Smooth muscle cell (in vitro differentiated cells): ENCODE measurements at regions not wholly inside any gene's neighbourhood (a gene's known extent, or its start where the extent isn't known, plus 50 kb on each side); places are given as distances from the start of the nearest gene placed in this dataset.

Experiments used
- DNase-seq: peaks from one replicate; lab custom pipeline; 2025; ENCODE audit not compliant: unreplicated experiment; lab: John Stamatoyannopoulos, UW
- H2AFZ ChIP-seq: fragments of 200-600 bp; sonication (generic); 2 replicates; pipeline ENCODE4 v1.6.0; 2016; ENCODE audit warnings: antibody characterized with exemption, low read depth, mild to moderate bottlenecking
- H3F3A ChIP-seq: fragments of 200-600 bp; sonication (generic); 2 replicates; pipeline ENCODE4 v1.6.0; 2017; ENCODE audit warnings: antibody characterized with exemption, low read depth
- H3K27ac ChIP-seq: fragments of 200-600 bp; sonication (generic); 2 replicates; pipeline ENCODE4 v1.5.1; 2016; ENCODE audit warnings: low read depth, mild to moderate bottlenecking
- H3K27me3 ChIP-seq: fragments of 200-600 bp; sonication (generic); 2 replicates; pipeline ENCODE4 v1.6.1; 2016; ENCODE audit warnings: low read depth, mild to moderate bottlenecking
- H3K36me3 ChIP-seq: fragments of 200-600 bp; sonication (generic); 2 replicates; pipeline ENCODE4 v1.5.1; 2016; ENCODE audit warnings: low read depth
- H3K4me1 ChIP-seq: fragments of 200-600 bp; sonication (generic); 2 replicates; pipeline ENCODE4 v1.5.1; 2016; ENCODE audit warnings: low read depth
- H3K4me2 ChIP-seq: fragments of 200-600 bp; sonication (generic); 2 replicates; pipeline ENCODE4 v1.6.0; 2016; ENCODE audit warnings: mild to moderate bottlenecking
- H3K4me3 ChIP-seq: fragments of 200-600 bp; sonication (generic); 2 replicates; pipeline ENCODE4 v1.5.1; 2016; ENCODE audit warnings: mild to moderate bottlenecking
- H3K79me2 ChIP-seq: fragments of 200-600 bp; sonication (generic); 2 replicates; pipeline ENCODE4 v1.6.0; 2016; ENCODE audit warnings: low read depth, mild to moderate bottlenecking
- H3K9ac ChIP-seq: fragments of 200-600 bp; sonication (generic); 2 replicates; pipeline ENCODE4 v1.6.0; 2016; ENCODE audit warnings: low read depth
- H3K9me3 ChIP-seq: fragments of 200-600 bp; sonication (generic); replicated peaks from 2 replicates; pipeline ENCODE4 v1.5.1; 2016; ENCODE audit warnings: low read depth
- H4K20me1 ChIP-seq: fragments of 200-600 bp; sonication (generic); 2 replicates; pipeline ENCODE4 v1.6.0; 2016; ENCODE audit warnings: low read depth
- CTCF ChIP-seq: fragments of 200-600 bp; sonication (generic); IDR thresholded peaks from 2 replicates; pipeline ENCODE4 v1.5.1; 2017; ENCODE audit warnings: borderline replicate concordance, mild to moderate bottlenecking, antibody characterized with exemption; ENCODE audit not compliant: insufficient read depth, poor library complexity, severe bottlenecking
- WGBS: methylation state at CpG from one replicate; pipeline ENCODE4 v1.1.7; 2016; ENCODE audit warnings: low lambda C conversion rate; 5-methylcytosine and 5-hydroxymethylcytosine counted together

DNA sequence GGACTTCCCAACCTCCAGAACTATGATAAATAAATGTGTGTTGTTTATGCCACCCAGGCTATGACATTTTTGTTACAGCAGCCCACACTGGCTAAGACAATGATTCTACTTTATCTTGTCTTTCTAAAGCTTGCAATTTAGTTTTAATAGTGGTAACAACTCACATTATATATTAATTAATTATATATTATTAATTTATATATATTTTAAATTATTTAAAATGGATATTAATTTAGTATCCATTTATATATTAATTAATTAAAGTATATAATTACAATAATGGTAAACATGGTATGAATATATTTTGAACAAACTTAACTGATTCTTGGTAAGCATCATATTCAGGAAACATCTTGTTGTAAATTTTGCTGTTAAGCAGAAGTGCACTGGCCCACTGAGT lies 863.9 kb downstream of the MCTP2 start:
- Histone ChIP-seq H3K79me2 (no peaks in the 10 kb centered on the region), H3K36me3 (no peaks in the 10 kb centered on the region)
- DNase-seq = no peak

DNA sequence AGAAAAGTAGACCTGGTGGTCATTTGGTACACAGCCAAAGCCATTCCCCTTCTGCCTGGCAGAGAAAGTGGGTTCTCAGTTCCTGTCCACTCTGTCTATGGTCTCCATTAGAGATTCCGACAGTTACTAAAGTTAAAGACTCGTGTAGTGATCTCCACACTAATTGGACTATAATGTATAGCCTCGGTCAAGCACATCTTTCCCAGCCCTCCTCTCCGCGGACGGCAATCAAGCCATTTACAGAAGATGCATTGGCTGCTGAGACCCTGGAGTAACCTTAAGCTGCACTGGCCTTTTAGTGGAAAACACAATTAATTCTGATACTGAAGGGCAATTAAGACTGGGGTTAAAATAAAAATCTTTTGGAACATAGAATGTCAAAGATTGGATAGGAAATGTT lies 865.3 kb downstream of the MCTP2 start:
- TF ChIP-seq CTCF = no peak
- H3K9ac ChIP-seq = no peak overlapping the region
- no peak for DNase-seq
- H3K27ac ChIP-seq = no peak overlapping the region
- H3K36me3 ChIP-seq = no peaks in the 10 kb centered on the region
- H3K4me3 ChIP-seq = no peak overlapping the region
- no peaks in the 10 kb centered on the region for H3K9me3 ChIP-seq
- no peak overlapping the region for H3K4me2 ChIP-seq
- no peaks in the 10 kb centered on the region for H3K27me3 ChIP-seq
- no peaks in the 10 kb centered on the region for H4K20me1 ChIP-seq
- H3K79me2 ChIP-seq = no peaks in the 10 kb centered on the region
- H3K4me1 ChIP-seq = no peaks in the 10 kb centered on the region
- WGBS = 95% methylated on average over 6 of the region's 6 CpGs
- no peak overlapping the region for H2AFZ ChIP-seq
- no peaks in the 10 kb centered on the region for H3F3A ChIP-seq

More for the DNA sequence above, 863.9 kb downstream of the MCTP2 start:
- Histone ChIP-seq H4K20me1 (no peaks in the 10 kb centered on the region), H2AFZ (no peak overlapping the region), H3K4me1 (no peaks in the 10 kb centered on the region), H3K9me3 (no peaks in the 10 kb centered on the region), H3F3A (no peaks in the 10 kb centered on the region), H3K9ac (no peak overlapping the region), H3K4me2 (no peak overlapping the region), H3K27me3 (no peaks in the 10 kb centered on the region), H3K27ac (no peak overlapping the region), H3K4me3 (no peak overlapping the region)
- no peak for TF ChIP-seq CTCF

DNA sequence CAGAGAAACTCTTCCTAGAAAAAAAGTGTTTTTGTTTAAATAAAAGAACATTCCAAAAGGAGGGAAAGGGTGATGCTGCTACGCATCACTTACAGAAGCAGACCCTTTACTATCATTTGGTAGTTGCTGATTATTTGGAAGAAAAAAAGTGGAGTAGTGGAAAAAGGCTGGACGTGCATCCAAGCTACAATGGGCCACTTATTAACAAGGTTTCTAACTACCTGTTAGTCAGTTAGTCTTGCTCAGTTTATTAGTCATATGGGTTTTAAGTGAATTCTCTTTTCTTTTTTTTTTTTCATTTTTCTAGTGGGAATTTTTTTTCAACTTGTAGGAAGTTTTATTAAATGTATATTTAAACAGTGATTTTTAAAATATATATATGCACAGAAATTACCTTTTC lies 866.0 kb downstream of the MCTP2 start:
- no peaks in the 10 kb centered on the region for H3K79me2 ChIP-seq
- no peaks in the 10 kb centered on the region for H3K4me1 ChIP-seq
- WGBS = 86% methylated on average over 2 of the region's 2 CpGs
- no peaks in the 10 kb centered on the region for H4K20me1 ChIP-seq
- H3K27ac ChIP-seq = no peak overlapping the region
- H3K27me3 ChIP-seq = no peaks in the 10 kb centered on the region
- H2AFZ ChIP-seq = no peak overlapping the region
- no peak for TF ChIP-seq CTCF
- no peaks in the 10 kb centered on the region for H3K9me3 ChIP-seq
- no peak overlapping the region for H3K4me2 ChIP-seq
- H3K9ac ChIP-seq = no peak overlapping the region
- H3K36me3 ChIP-seq = no peaks in the 10 kb centered on the region
- no peak overlapping the region for H3K4me3 ChIP-seq
- DNase-seq = no peak
- H3F3A ChIP-seq = no peaks in the 10 kb centered on the region

DNA sequence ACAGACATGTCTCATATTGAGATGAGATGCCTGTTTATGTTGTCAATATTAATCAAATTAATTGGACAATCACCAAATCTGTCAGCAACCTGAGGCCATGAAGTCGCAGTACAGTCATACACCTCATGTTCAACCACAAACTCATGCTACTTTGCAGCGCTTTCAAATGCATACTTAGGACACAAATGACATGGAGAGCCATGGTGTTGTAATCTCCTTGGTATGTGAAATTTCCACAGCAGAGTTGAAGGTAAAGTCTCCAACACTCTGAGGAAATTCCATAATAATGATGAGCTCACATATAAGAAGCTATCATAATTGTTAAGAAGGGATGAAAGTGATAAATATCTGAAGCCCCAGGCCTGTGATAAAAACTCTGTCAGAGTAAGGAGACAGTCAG lies 873.9 kb downstream of the MCTP2 start:
- no peaks in the 10 kb centered on the region for H3K4me1 ChIP-seq
- DNase-seq = no peak
- no peak overlapping the region for H3K27ac ChIP-seq
- no peak overlapping the region for H3K4me3 ChIP-seq
- H3K9ac ChIP-seq = no peak overlapping the region
- no peaks in the 10 kb centered on the region for H3F3A ChIP-seq
- H3K27me3 ChIP-seq = no peaks in the 10 kb centered on the region
- WGBS = 44% methylated on average over 2 of the region's 2 CpGs
- no peak overlapping the region for H3K4me2 ChIP-seq
- no peaks in the 10 kb centered on the region for H3K79me2 ChIP-seq
- H4K20me1 ChIP-seq = no peaks in the 10 kb centered on the region
- TF ChIP-seq CTCF = no peak
- no peak overlapping the region for H2AFZ ChIP-seq
- H3K9me3 ChIP-seq = no peaks in the 10 kb centered on the region
- H3K36me3 ChIP-seq = no peaks in the 10 kb centered on the region
